ENCODE measurements at regions not wholly inside any gene's neighbourhood (a gene's known extent, or its start where the extent isn't known, plus 50 kb on each side); places are given as distances from the start of the nearest gene placed in this dataset.
"Not testable (repeated sequence)": the region's sequence is repeated elsewhere in the genome, so short reads cannot be mapped to it uniquely, and the experiment has no call there.

DNA sequence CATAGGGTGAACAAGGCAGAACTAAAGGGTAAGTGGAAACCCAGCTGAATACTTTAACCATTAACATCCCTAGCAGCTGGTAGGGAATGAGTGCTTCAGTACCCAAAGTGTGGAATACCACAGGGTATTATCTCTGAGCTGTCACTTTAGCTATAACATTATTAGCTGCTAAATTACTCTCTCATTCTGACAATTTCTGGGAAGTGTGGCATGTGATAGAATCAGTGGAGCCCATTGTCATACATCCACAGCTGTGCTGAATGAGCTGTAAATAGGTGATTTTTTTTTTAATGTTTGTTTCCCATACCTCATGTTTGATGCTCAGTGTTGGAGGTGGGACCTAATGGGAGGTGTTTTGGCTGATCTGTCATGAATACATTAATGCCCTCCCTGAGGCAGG, 894.3 kb downstream of the DIPK2A start:
- no peak overlapping the region for H3K27ac ChIP-seq (ENCODE audit: low read length)
- H3K36me3 ChIP-seq (ENCODE audit: control insufficient read depth, insufficient read depth, low read length), result no peaks in the 10 kb centered on the region
- H3K4me1 ChIP-seq (ENCODE audit: control insufficient read depth, insufficient read depth, low read length), result no peaks in the 10 kb centered on the region
- no peak for DNase-seq
- no peak overlapping the region for H3K4me3 ChIP-seq (ENCODE audit: low read length)
- no peaks in the 10 kb centered on the region for H3K27me3 ChIP-seq (ENCODE audit: control insufficient read depth, insufficient read depth, low read length)
- no peaks in the 10 kb centered on the region for H3K9me3 ChIP-seq (replicated peaks; ENCODE audit: control insufficient read depth, low read depth, low read length)

DNA sequence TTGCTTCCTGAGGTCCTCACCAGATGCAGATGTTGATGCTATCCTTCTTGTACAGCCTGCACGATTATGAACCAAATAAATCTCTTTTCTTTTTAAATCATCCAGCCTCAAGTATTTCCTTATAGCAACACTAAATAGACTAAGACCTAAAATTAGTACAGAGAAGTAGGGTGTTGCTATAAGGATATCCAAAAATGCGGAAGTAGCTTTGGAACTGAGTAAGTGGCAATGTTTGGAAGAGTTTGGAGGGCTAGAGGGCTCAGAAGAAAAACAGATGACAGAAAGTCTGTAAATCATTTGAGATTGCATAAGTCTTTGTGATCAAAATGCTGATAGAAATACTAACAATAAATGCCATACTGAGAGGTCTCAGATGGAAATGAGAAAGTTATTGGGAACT, 894.9 kb downstream of the DIPK2A start:
- H3K9me3 ChIP-seq (replicated peaks; ENCODE audit: control insufficient read depth, low read depth, low read length), result no peaks in the 10 kb centered on the region
- DNase-seq, result peak; percentile 25
- no CpG with 5 or more reads among the region's 2 CpGs for WGBS (ENCODE audit: insufficient coverage)
- H3K27ac ChIP-seq (ENCODE audit: low read length), result no peak overlapping the region
- H3K4me3 ChIP-seq (ENCODE audit: low read length), result no peak overlapping the region
- H3K27me3 ChIP-seq (ENCODE audit: control insufficient read depth, insufficient read depth, low read length), result no peaks in the 10 kb centered on the region
- no peaks in the 10 kb centered on the region for H3K4me1 ChIP-seq (ENCODE audit: control insufficient read depth, insufficient read depth, low read length)
- no peaks in the 10 kb centered on the region for H3K36me3 ChIP-seq (ENCODE audit: control insufficient read depth, insufficient read depth, low read length)

DNA sequence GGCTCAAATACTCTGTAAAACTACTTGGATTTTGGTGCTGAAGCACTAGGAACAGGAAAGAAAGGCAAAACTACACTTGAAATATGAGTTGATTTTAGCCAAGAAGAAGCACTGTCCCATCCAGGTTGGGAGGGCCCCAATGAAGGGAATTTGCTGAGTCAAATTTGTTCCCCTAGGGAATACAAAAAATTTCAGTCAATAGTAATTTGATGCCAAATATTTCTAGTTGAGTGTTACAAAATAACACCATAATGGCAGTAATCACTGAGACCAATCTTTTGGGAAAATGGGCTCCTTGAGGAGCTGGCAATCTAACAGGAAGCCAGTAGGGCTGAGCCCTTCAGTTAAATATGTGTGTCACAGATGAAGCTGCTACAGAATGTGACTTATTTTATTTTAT, 896.9 kb downstream of the DIPK2A start:
- no peak for DNase-seq
- Histone ChIP-seq H3K36me3 (ENCODE audit: control insufficient read depth, insufficient read depth, low read length) (no peaks in the 10 kb centered on the region), H3K4me3 (ENCODE audit: low read length) (no peak overlapping the region), H3K27ac (ENCODE audit: low read length) (no peak overlapping the region), H3K9me3 (replicated peaks; ENCODE audit: control insufficient read depth, low read depth, low read length) (no peaks in the 10 kb centered on the region), H3K27me3 (ENCODE audit: control insufficient read depth, insufficient read depth, low read length) (no peaks in the 10 kb centered on the region), H3K4me1 (ENCODE audit: control insufficient read depth, insufficient read depth, low read length) (no peaks in the 10 kb centered on the region)

DNA sequence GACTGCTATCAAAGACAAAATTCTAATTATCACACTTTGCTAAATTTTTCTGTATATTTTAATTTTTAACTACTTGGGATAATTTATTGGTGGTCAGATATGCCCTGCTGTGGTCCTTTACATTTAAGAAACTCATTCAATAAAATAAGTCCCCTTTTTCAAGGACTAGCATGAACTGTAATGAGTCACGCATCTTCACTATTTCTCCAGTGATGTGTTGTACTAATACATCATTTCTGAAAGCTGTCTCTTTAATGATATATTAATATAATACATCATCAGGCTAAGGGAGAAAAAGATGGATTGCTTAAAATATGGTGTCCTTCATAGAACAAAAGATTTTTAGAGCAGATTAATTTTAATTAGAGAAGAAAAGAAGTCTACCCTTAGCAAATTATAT, 901.4 kb downstream of the DIPK2A start:
- no peak for DNase-seq
- Histone ChIP-seq H3K9me3 (replicated peaks; ENCODE audit: control insufficient read depth, low read depth, low read length) (no peaks in the 10 kb centered on the region), H3K36me3 (ENCODE audit: control insufficient read depth, insufficient read depth, low read length) (no peaks in the 10 kb centered on the region), H3K27ac (ENCODE audit: low read length) (no peak overlapping the region), H3K4me3 (ENCODE audit: low read length) (no peak overlapping the region), H3K27me3 (ENCODE audit: control insufficient read depth, insufficient read depth, low read length) (no peaks in the 10 kb centered on the region), H3K4me1 (ENCODE audit: control insufficient read depth, insufficient read depth, low read length) (no peaks in the 10 kb centered on the region)
- WGBS (ENCODE audit: insufficient coverage), result no CpG with 5 or more reads among the region's 1 CpG

DNA sequence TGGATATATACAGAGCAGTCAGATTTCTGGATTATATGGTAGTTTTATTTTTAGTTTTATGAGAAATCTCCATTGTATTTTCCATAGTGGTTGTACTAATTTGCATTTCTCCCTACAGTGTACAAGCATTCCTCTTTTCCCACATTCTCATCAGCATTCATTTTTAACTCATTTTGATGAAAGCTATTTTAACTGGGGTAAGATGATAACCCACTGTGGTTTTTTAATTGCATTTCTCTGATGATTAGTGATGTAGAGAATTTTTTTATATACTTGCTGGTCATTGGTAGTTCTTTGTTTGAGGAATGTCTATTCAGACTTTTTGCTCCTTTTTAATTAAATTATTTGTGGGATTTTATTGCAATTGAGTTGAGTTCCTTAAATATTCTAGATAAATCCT, 903.6 kb downstream of the DIPK2A start:
- Histone ChIP-seq H3K4me3 (ENCODE audit: low read length) (no peak overlapping the region), H3K4me1 (ENCODE audit: control insufficient read depth, insufficient read depth, low read length) (no peaks in the 10 kb centered on the region), H3K36me3 (ENCODE audit: control insufficient read depth, insufficient read depth, low read length) (no peaks in the 10 kb centered on the region), H3K9me3 (replicated peaks; ENCODE audit: control insufficient read depth, low read depth, low read length) (no peaks in the 10 kb centered on the region), H3K27ac (ENCODE audit: low read length) (no peak overlapping the region), H3K27me3 (ENCODE audit: control insufficient read depth, insufficient read depth, low read length) (no peaks in the 10 kb centered on the region)
- DNase-seq, result no peak

DNA sequence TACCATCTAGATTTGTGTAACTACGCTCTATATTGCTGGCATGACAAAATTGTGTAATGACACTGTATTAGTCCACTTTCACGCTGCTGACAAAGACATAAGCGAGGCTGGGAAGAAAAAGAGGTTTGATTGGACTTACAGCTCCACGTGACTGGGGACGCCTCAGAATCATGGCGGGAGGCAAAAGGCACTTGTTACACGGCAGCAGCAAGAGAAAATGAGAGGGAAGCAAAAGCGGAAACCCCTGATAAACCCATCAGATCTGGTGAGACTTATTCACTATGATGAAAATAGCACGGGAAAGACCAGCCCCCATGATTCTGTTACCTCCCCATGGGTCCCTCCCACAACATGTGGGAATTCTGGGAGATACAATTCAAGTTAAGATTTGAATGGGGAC, 905.7 kb downstream of the DIPK2A start:
- Histone ChIP-seq H3K27ac (ENCODE audit: low read length) (no peak overlapping the region), H3K4me3 (ENCODE audit: low read length) (no peak overlapping the region), H3K4me1 (ENCODE audit: control insufficient read depth, insufficient read depth, low read length) (no peaks in the 10 kb centered on the region), H3K27me3 (ENCODE audit: control insufficient read depth, insufficient read depth, low read length) (no peaks in the 10 kb centered on the region), H3K36me3 (ENCODE audit: control insufficient read depth, insufficient read depth, low read length) (no peaks in the 10 kb centered on the region), H3K9me3 (replicated peaks; ENCODE audit: control insufficient read depth, low read depth, low read length) (no peaks in the 10 kb centered on the region)
- no peak for DNase-seq
- WGBS (ENCODE audit: insufficient coverage), result 93% methylated on average over 6 of the region's 9 CpGs

DNA sequence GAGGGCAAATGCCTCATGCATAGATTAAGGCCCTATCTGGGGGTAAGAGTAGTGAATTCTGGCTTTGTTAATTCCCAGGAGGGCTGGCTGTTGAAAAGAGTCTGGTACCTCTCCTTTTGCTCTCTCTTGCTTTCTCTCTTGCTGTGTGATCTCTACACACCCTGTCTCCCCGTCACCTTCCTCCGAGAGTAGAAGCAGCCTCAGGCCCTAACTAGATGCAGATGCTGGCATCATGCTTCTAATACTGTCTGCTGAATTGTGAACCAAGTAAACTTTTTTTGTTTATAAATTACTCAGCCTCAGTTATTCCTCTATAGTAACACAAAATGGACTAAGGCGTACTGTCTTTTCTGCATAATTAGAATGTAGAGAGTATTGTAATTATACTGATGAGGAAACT, 908.1 kb downstream of the DIPK2A start:
- WGBS (ENCODE audit: insufficient coverage), result no CpG with 5 or more reads among the region's 3 CpGs
- Histone ChIP-seq H3K27ac (ENCODE audit: low read length) (no peak overlapping the region), H3K36me3 (ENCODE audit: control insufficient read depth, insufficient read depth, low read length) (no peaks in the 10 kb centered on the region), H3K4me1 (ENCODE audit: control insufficient read depth, insufficient read depth, low read length) (no peaks in the 10 kb centered on the region), H3K9me3 (replicated peaks; ENCODE audit: control insufficient read depth, low read depth, low read length) (no peaks in the 10 kb centered on the region), H3K4me3 (ENCODE audit: low read length) (no peak overlapping the region), H3K27me3 (ENCODE audit: control insufficient read depth, insufficient read depth, low read length) (no peaks in the 10 kb centered on the region)
- no peak for DNase-seq

DNA sequence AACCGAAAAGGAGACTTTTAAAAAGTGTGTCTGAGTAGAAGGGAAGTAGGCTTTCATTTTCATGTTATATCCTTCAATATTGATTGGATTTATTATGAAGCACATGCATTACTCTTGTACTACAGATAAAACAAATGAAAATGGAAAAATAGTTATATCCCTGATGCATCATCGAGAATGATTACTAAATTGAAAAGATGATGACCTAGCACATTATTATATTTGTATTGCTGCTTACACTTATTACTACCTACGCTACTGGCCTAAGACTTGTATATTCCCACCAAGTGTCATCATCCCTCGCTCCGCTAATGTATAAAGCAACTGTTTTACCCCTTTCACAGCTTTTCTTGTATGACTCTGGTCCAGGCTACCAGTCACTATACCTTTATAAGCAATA, 922.4 kb downstream of the DIPK2A start:
- Histone ChIP-seq H3K9me3 (replicated peaks; ENCODE audit: control insufficient read depth, low read depth, low read length) (no peaks in the 10 kb centered on the region), H3K36me3 (ENCODE audit: control insufficient read depth, insufficient read depth, low read length) (no peaks in the 10 kb centered on the region), H3K27ac (ENCODE audit: low read length) (no peak overlapping the region), H3K4me1 (ENCODE audit: control insufficient read depth, insufficient read depth, low read length) (no peaks in the 10 kb centered on the region), H3K4me3 (ENCODE audit: low read length) (no peak overlapping the region), H3K27me3 (ENCODE audit: control insufficient read depth, insufficient read depth, low read length) (no peaks in the 10 kb centered on the region)
- no peak for DNase-seq
- 87% methylated on average over 3 of the region's 5 CpGs for WGBS (ENCODE audit: insufficient coverage)

DNA sequence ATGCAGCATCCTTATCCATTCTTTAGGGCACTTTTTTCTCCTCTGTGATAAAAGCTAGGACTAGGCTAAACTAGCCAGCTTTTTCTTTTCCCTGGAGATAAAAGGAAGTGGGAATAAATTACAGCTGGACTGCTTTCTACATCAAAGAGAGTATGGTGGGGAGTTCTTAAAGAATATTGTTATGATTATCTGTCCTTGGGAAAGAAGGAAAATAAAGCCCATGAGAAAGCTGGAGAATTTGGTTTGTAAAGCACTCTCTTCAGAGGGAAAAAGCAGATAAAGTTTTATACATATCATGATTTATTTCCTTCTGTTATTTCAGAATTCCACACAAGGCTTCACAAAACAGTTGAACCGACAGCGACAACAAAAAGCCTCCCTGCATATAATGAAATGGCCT, 923.0 kb downstream of the DIPK2A start:
- Histone ChIP-seq H3K27me3 (ENCODE audit: control insufficient read depth, insufficient read depth, low read length) (no peaks in the 10 kb centered on the region), H3K9me3 (replicated peaks; ENCODE audit: control insufficient read depth, low read depth, low read length) (no peaks in the 10 kb centered on the region), H3K36me3 (ENCODE audit: control insufficient read depth, insufficient read depth, low read length) (no peaks in the 10 kb centered on the region), H3K4me1 (ENCODE audit: control insufficient read depth, insufficient read depth, low read length) (no peaks in the 10 kb centered on the region), H3K4me3 (ENCODE audit: low read length) (no peak overlapping the region), H3K27ac (ENCODE audit: low read length) (no peak overlapping the region)
- DNase-seq, result no peak
- WGBS (ENCODE audit: insufficient coverage), result no CpG with 5 or more reads among the region's 2 CpGs

DNA sequence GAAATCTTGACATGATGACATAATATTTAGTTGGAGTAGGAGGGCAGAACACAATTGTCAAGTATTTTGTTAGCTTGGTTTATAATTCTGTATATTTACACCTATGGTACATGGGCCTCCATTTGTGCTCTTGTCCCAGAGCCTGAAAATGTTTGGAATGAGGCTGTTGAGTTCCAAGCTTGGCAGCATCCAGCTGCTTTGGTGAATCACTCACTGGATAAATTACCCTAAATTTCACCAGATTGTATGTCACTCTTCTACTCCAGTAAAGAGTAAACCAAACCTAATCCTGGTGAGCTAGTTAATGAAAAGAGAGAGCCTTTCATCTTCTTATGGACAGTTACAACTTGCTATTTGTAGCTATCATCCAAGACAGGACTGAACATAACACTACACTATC, 928.7 kb downstream of the DIPK2A start:
- Histone ChIP-seq H3K9me3 (replicated peaks; ENCODE audit: control insufficient read depth, low read depth, low read length) (peaks cover 3% of the 10 kb centered on the region), H3K27ac (ENCODE audit: low read length) (no peak overlapping the region), H3K4me3 (ENCODE audit: low read length) (no peak overlapping the region), H3K27me3 (ENCODE audit: control insufficient read depth, insufficient read depth, low read length) (no peaks in the 10 kb centered on the region), H3K36me3 (ENCODE audit: control insufficient read depth, insufficient read depth, low read length) (no peaks in the 10 kb centered on the region), H3K4me1 (ENCODE audit: control insufficient read depth, insufficient read depth, low read length) (no peaks in the 10 kb centered on the region)
- DNase-seq, result peak; percentile 8

DNA sequence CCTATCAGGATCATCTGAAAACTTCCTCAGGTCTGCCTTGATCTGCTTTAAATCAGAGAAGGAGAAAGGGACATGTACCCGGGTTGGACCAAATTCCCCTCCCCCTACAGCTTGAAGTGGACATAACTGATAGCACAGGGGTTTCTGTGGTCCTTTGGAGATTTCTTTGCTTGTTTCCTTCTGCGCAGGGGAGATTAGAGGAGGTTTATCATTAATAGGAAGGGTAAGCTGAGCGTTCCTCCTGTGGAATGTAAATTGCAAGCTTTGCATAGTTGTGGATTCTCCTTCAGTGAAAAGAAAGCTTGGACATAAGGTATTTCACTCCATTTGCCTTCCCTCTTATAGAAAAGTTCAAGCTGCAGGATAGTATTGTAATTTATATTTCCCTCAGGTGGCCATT, 936.0 kb downstream of the DIPK2A start:
- not testable (repeated sequence) for H3K36me3 ChIP-seq (ENCODE audit: control insufficient read depth, insufficient read depth, low read length); H3K27me3 ChIP-seq (ENCODE audit: control insufficient read depth, insufficient read depth, low read length); H3K4me3 ChIP-seq (ENCODE audit: low read length); H3K9me3 ChIP-seq (replicated peaks; ENCODE audit: control insufficient read depth, low read depth, low read length); H3K27ac ChIP-seq (ENCODE audit: low read length); H3K4me1 ChIP-seq (ENCODE audit: control insufficient read depth, insufficient read depth, low read length); DNase-seq
- WGBS (ENCODE audit: insufficient coverage), result no CpG with 5 or more reads among the region's 3 CpGs

Measured in muscle of leg (tissue), 3 donors.